ENCODE measurements at regions not wholly inside any gene's neighbourhood (a gene's known extent, or its start where the extent isn't known, plus 50 kb on each side); places are given as distances from the start of the nearest gene placed in this dataset.

DNA sequence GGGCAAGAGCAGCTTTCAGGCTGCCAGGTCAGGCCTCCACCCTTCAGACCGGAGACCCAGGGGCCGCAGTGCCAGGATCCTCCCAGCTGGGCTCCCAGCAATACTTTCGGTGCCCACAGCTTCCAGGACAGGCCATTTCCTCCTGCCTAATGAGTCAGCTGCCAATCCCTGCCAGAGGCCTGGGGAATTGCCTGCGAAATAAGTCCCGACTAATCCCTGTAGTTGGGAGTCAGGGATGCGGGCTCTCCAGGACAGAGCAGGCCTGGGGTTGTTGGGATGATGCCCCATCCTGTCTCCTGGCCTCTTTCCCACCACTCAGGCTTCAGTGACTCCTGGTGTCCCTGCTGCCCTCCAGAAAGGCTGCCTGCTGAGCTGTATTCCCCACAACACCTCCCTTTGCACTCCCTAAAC lies 143.5 kb upstream of the UNC5B start:
- no peaks in the 10 kb centered on the region for H3K9me3 ChIP-seq
- H3K4me3 ChIP-seq, result no peak overlapping the region

DNA sequence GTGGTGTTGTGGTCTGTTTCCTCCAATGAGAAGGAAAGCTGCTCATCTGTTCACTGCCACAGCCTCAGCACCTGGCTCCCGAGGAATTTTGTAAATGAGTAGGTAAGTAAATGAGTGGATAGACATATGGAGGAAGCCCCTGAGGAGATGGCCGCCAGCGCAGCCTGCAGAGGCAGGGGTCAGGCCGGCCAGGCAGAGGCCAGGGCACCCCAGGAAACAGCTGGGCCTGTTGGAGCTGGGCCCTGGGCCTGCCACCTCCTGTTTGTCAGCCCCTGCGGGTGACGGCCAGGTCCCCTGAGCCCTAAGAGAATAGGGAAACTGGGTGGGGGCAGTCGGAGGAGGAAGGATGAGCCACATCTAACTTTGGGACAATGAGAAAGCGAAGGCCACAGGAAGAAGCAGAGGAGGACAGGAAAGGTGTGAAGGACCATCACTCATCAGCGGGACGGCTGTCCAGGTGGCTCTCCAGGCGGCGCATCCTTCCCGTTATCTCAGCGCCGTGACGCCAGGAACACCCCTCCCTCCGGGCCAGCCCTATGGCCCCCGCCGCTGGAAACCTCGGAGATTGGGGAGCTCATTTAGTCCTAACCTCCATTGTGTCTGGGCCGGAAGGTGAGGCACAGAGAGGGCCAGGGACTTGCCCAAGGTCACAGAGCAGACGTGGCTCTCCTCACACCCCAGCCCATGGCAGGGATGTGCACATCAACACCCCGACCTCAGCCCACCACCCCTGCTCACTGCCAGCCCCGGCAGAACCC lies 142.3 kb upstream of the UNC5B start:
- DNase-seq, result no peak
- Histone ChIP-seq H3K36me3 (no peaks in the 10 kb centered on the region), H3K9me3 (no peaks in the 10 kb centered on the region), H3K4me3 (no peak overlapping the region), H3K4me1 (peaks cover 0 to 45% (median 10%) of the 10 kb centered on the region in 9 donors), H3K27me3 (peaks cover 0 to 3% (median 0%) of the 10 kb centered on the region in 7 donors), H3K27ac (peak overlapping the region in 2 of 10 donors; percentile 78 to 80)
- 60 to 73% methylated on average over 24 of the region's 24 CpGs for whole genome bisulfite sequencing, 2 donors
- intact Hi-C loops (cut with DNase I), result loop anchor here in 3 of 10 donors (5.0 to 10.0 kb wide), 4 partner anchors 115 to 145 kb away; partner anchors contain the start of gene UNC5B (in 1 of the 3)
- no peak for ATAC-seq
- TF ChIP-seq, protein P1, sequence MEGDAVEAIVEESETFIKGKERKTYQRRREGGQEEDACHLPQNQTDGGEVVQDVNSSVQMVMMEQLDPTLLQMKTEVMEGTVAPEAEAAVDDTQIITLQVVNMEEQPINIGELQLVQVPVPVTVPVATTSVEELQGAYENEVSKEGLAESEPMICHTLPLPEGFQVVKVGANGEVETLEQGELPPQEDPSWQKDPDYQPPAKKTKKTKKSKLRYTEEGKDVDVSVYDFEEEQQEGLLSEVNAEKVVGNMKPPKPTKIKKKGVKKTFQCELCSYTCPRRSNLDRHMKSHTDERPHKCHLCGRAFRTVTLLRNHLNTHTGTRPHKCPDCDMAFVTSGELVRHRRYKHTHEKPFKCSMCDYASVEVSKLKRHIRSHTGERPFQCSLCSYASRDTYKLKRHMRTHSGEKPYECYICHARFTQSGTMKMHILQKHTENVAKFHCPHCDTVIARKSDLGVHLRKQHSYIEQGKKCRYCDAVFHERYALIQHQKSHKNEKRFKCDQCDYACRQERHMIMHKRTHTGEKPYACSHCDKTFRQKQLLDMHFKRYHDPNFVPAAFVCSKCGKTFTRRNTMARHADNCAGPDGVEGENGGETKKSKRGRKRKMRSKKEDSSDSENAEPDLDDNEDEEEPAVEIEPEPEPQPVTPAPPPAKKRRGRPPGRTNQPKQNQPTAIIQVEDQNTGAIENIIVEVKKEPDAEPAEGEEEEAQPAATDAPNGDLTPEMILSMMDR (IDR thresholded peaks at IDR 0.05), result no peak

More for the DNA sequence above, 143.5 kb upstream of the UNC5B start:
- peak; percentile 69 to 86 (median 78) for ATAC-seq
- H3K27ac ChIP-seq, result peak overlapping the region; percentile 29 to 84 (median 79)
- TF ChIP-seq, protein P1 (IDR thresholded peaks at IDR 0.05), result no peak
- H3K27me3 ChIP-seq, result peaks cover 0 to 3% (median 0%) of the 10 kb centered on the region in 7 donors
- 51 to 58% methylated on average over 6 of the region's 6 CpGs for WGBS, 2 donors
- H3K36me3 ChIP-seq, result no peaks in the 10 kb centered on the region
- peak; percentile 64 to 67 for DNase-seq
- H3K4me1 ChIP-seq, result peaks cover 0 to 52% (median 18%) of the 10 kb centered on the region in 9 donors
- intact Hi-C loops (cut with DNase I), result loop anchor here in 3 of 10 donors (5.0 to 10.0 kb wide), 3 partner anchors 136 to 144 kb away; partner anchors contain the start of gene UNC5B (in 1 of the 3)

DNA sequence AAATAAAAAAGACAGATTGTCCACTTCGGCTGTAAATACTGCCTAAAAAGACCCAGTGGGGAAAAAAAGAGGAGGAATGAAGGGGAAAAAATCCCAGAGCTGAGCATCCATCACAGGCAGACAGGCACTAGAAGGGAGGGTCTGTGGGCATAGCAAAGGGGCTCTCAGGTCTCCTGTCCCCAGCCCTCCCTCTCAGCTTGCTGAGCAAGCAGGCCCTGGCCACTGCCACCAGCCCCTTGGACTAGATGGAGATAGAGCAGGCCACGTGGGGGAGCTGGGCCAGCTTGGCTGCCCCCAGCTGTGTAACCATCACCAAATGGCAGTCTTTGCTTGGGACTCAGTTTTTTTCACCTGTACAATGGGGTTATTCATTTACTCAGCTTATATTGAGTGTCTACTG lies 141.6 kb upstream of the UNC5B start:
- Histone ChIP-seq H3K27ac (no peak overlapping the region), H3K4me3 (no peak overlapping the region), H3K36me3 (no peaks in the 10 kb centered on the region), H3K9me3 (no peaks in the 10 kb centered on the region), H3K4me1 (peaks cover 0 to 48% (median 13%) of the 10 kb centered on the region in 9 donors), H3K27me3 (peaks cover 0 to 3% (median 0%) of the 10 kb centered on the region in 7 donors)
- ATAC-seq (no peak), DNase-seq (no peak)
- TF ChIP-seq, protein P1 (IDR thresholded peaks at IDR 0.05), result no peak
- intact Hi-C loops (cut with DNase I), result loop anchor here in 2 of 10 donors (10.0 kb wide), 1 partner anchor 114 kb away; no protein-coding TSS in a partner anchor
- WGBS, 2 donors, result 52 to 64% methylated on average over 2 of the region's 2 CpGs

DNA sequence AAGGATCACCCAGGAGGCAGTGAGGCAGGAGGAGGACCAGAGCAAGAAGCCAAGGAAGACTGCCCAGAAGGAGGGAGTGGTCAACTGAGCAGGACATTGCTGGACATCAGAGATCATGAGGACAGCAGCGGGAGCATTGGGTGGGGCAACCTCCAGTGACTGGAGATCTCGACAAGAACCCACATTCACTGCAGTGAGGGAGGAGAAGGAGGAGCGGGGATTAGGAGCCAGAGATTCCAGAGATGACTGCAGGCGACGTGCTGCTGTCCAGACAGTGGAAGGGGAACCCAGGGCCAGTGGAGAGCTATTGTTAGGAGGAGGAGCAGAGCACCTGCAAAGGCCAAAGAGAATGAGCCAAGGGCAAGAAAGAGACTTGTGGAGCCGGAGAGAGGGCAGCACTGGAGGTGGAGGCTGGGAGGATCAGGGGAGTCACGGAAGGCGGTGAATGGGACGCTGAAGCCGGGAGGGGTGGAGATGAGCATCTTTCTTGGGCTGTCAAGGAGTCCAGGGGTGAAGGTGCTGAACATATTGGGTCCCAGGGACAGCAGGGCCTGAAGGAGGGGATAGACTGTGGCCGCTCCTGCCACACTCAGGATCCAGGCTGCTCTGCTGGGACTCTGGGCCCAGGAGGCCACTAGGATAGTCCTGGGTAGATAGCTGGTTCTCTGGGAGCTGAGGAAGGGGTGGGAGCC lies 140.1 kb upstream of the UNC5B start:
- DNase-seq (no peak), ATAC-seq (no peak)
- TF ChIP-seq, protein P1 (IDR thresholded peaks at IDR 0.05), result no peak
- Histone ChIP-seq H3K36me3 (no peaks in the 10 kb centered on the region), H3K27me3 (peaks cover 0 to 3% (median 0%) of the 10 kb centered on the region in 7 donors), H3K4me1 (peaks cover 0 to 55% (median 15%) of the 10 kb centered on the region in 9 donors), H3K9me3 (no peaks in the 10 kb centered on the region), H3K27ac (no peak overlapping the region), H3K4me3 (no peak overlapping the region)
- intact Hi-C loops (cut with DNase I), result loop anchor here in 2 of 10 donors (10.0 kb wide), 1 partner anchor 113 kb away; no protein-coding TSS in a partner anchor
- 85 to 92% methylated on average over 11 of the region's 11 CpGs for WGBS, 2 donors

Measured in heart right ventricle (tissue), 16 donors.